ENCODE measurements at regions not wholly inside any gene's neighbourhood (a gene's known extent, or its start where the extent isn't known, plus 50 kb on each side); places are given as distances from the start of the nearest gene placed in this dataset.
"Not testable (repeated sequence)": the region's sequence is repeated elsewhere in the genome, so short reads cannot be mapped to it uniquely, and the experiment has no call there.

GRCh38 chr2:77768508-77768907 lies 246.3 kb upstream of the LRRTM4 start:
- Mint-ChIP-seq H3K27me3 (ENCODE audit: low read depth) (no peaks in the 10 kb centered on the region), H3K4me1 (no peaks in the 10 kb centered on the region), H3K4me3 (no peak overlapping the region), H3K9me3 (peaks cover 3% of the 10 kb centered on the region), H3K27ac (ENCODE audit: unreplicated experiment) (no peak overlapping the region), H3K36me3 (ENCODE audit: low read depth) (peaks cover 5% of the 10 kb centered on the region)
- no peak for DNase-seq (ENCODE audit: low read depth, low spot score)
- no peak for TF ChIP-seq CTCF (conservative IDR thresholded peaks at IDR 0.05)

GRCh38 chr2:77778917-77779316 lies 256.7 kb upstream of the LRRTM4 start:
- Mint-ChIP-seq H3K27me3 (ENCODE audit: low read depth) (no peaks in the 10 kb centered on the region), H3K4me3 (no peak overlapping the region), H3K4me1 (peaks cover 8% of the 10 kb centered on the region), H3K36me3 (ENCODE audit: low read depth) (peaks cover 5% of the 10 kb centered on the region), H3K9me3 (peaks cover 14% of the 10 kb centered on the region), H3K27ac (ENCODE audit: unreplicated experiment) (no peak overlapping the region)
- no peak for DNase-seq (ENCODE audit: low read depth, low spot score)
- TF ChIP-seq CTCF (conservative IDR thresholded peaks at IDR 0.05), result no peak

GRCh38 chr2:77793500-77793899 lies 271.3 kb upstream of the LRRTM4 start:
- not testable (repeated sequence) for H3K9me3 Mint-ChIP-seq; H3K36me3 Mint-ChIP-seq (ENCODE audit: low read depth); H3K4me3 Mint-ChIP-seq; H3K4me1 Mint-ChIP-seq; H3K27me3 Mint-ChIP-seq (ENCODE audit: low read depth); DNase-seq (ENCODE audit: low read depth, low spot score); H3K27ac Mint-ChIP-seq (ENCODE audit: unreplicated experiment)

GRCh38 chr2:77796397-77796796 lies 274.2 kb upstream of the LRRTM4 start:
- Mint-ChIP-seq H3K4me3 (no peak overlapping the region), H3K4me1 (no peaks in the 10 kb centered on the region), H3K9me3 (peaks cover 4% of the 10 kb centered on the region), H3K36me3 (ENCODE audit: low read depth) (no peaks in the 10 kb centered on the region), H3K27ac (ENCODE audit: unreplicated experiment) (no peak overlapping the region), H3K27me3 (ENCODE audit: low read depth) (no peaks in the 10 kb centered on the region)
- no peak for DNase-seq (ENCODE audit: low read depth, low spot score)
- no peak for TF ChIP-seq CTCF (conservative IDR thresholded peaks at IDR 0.05)

- peaks cover 4% of the 10 kb centered on the region for H3K9me3 Mint-ChIP-seq
- H3K27me3 Mint-ChIP-seq (ENCODE audit: low read depth), result no peaks in the 10 kb centered on the region
- no peaks in the 10 kb centered on the region for H3K4me1 Mint-ChIP-seq
- no peak for DNase-seq (ENCODE audit: low read depth, low spot score)
- TF ChIP-seq CTCF (conservative IDR thresholded peaks at IDR 0.05), result no peak
- no peak overlapping the region for H3K27ac Mint-ChIP-seq (ENCODE audit: unreplicated experiment)
- no peak overlapping the region for H3K4me3 Mint-ChIP-seq
- no peaks in the 10 kb centered on the region for H3K36me3 Mint-ChIP-seq (ENCODE audit: low read depth)
These were observed 274.9 kb upstream of the LRRTM4 start for GRCh38 chr2:77797088-77797487.

GRCh38 chr2:77800410-77800809 lies 278.2 kb upstream of the LRRTM4 start:
- no peak overlapping the region for H3K4me3 Mint-ChIP-seq
- no peaks in the 10 kb centered on the region for H3K36me3 Mint-ChIP-seq (ENCODE audit: low read depth)
- H3K9me3 Mint-ChIP-seq, result peaks cover 8% of the 10 kb centered on the region
- no peak for DNase-seq (ENCODE audit: low read depth, low spot score)
- H3K27ac Mint-ChIP-seq (ENCODE audit: unreplicated experiment), result no peak overlapping the region
- H3K4me1 Mint-ChIP-seq, result no peaks in the 10 kb centered on the region
- no peak for TF ChIP-seq CTCF (conservative IDR thresholded peaks at IDR 0.05)
- H3K27me3 Mint-ChIP-seq (ENCODE audit: low read depth), result no peaks in the 10 kb centered on the region

All from neural crest cell (in vitro differentiated cells).